GM21825 (cell line): ENCODE measurements at regions not wholly inside any gene's neighbourhood (a gene's known extent, or its start where the extent isn't known, plus 50 kb on each side); places are given as distances from the start of the nearest gene placed in this dataset.
"Not testable (repeated sequence)": the region's sequence is repeated elsewhere in the genome, so short reads cannot be mapped to it uniquely, and the experiment has no call there.

ENCODE experiments used
- ATAC-seq: cut with Tn5 transposase; IDR thresholded peaks from one replicate; pipeline ENCODE4 v1.9.1; 2021; ENCODE audit warnings: mild to moderate bottlenecking, moderate library complexity; ENCODE audit not compliant: unreplicated experiment

DNA sequence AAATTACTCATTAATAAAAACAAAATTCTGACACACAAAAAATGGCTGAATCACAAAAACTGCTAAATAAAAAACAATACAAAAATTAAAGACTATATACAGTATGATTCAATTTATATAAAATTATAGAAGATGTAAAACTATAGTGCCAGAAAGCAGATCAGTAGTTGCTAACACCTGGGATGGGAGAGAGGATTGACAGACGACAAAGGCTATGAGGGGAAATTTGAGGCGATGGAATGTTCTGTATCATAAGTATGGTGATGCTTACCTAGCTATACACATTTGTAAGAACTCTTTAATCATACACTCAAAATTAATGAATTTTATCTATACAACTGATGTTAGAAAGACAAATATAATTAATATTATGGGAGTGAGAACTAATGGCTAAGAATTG is 247.9 kb upstream of the GJE1 start:
- no peak for ATAC-seq

DNA sequence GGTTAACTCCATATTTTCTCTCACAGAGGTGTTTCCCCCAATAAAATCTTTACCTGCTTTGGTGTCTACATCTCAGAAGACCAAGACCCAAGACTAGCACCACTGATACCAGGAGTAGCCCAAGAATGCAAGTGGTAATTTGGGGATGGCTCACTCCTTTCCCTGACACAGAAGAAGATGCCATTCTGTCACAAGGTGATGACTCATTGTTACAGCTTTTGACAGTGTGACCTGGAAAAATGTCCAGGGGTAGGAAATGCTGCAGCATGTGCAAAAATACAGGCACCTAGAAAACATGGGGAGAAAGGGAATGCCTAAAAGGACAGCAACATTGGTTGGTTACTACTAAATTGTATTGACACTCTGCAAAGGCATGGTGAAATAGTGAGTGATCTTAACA is 254.0 kb upstream of the GJE1 start:
- ATAC-seq, result no peak

DNA sequence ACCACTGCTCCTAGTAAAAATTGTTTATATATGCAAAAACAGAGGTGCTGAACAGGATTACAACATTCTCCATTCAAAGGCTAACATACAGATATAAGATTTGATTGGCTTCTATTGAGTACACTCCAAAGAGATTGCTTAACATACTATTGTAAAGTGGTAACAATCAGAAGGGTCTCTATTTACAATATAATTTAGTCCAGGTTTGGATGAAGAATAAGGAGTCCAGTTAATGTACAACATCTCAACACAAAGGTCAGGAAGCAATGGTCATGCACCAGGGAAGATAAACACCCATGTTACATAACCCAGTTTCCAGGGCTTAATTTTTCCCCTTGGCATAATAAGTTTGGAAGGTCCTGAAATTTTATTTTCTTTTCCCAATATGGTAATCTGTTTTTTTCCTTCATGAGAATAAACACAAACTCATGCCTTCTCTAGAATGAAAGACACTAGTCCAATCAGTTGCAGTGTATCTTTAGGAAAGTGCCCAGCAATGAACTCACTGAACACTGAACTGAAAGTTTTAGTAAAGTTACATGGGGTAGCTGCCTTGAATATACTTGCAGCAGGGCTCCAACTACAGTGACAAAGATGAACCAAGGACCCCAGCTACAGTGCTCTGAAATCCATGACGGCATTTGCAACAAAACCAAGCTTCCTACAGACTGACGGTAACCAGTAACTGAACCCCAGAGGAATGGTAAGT is 255.3 kb upstream of the GJE1 start:
- no peak for ATAC-seq

DNA sequence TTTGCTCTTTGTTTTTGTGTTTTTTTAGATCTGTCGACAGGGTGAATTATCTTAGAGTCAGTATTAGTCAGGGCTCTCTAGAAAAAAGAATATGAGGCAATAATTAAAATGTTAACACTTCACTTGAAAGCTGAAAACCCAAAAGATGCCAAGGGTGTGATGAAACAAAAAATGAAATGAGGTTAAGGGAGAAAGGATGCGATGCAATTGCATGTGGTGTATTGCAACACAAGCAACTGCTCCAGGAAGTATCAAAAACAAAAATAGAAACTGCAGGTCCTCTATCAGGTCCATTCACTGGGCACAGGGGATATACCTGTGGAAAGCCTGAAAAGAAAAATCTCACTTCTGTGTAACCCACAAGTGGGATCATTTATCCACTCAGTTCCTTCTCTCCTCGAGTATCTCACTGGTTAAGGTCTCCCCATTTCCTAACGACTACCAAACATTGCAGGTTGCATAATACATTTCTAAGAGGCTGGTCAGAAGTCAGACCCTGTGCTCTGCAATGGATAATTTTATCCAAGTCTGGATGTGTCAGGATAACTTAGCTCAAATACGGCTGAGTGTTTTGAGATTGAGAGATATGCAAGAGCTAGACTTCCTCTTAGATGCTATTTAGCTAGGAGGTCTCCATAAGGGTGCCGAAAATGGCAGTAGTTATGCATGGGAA is 257.7 kb upstream of the GJE1 start:
- ATAC-seq, result no peak

DNA sequence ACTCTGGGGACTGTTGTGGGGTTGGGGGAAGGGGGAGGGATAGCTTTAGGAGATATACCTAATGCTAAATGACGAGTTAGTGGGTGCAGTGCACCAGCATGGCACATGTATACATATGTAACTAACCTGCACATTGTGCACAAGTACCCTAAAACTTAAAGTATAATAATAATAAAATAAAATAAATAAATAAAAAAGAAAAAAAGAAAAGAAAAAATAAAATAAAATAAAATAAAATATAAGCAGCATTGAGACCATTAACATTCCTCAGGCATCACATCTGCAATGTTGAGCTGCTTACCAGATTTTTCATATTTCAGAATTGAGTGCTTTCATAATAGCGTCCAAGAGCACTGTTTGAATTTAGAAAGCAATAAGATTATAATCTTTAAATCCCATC is 263.2 kb upstream of the GJE1 start:
- not testable (repeated sequence) for ATAC-seq

DNA sequence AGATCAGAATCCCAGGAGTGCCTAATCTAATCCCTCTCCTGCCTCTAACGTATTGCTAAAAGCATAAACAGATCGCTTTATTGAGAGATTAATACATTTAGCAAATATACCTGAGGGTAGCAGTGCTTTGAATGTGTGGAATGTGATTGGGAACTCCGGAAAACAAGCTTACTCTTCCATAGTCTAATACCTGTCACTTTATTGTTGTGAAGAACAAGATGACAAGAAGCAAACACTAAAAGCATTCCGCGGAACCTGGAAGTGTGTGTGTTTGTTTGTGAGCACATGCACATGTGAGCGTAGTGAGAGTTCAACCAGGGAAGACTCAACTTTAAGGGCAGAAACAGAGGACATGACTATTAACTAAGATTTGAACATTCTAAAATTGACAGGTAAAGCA is 265.0 kb upstream of the GJE1 start:
- ATAC-seq, result no peak

DNA sequence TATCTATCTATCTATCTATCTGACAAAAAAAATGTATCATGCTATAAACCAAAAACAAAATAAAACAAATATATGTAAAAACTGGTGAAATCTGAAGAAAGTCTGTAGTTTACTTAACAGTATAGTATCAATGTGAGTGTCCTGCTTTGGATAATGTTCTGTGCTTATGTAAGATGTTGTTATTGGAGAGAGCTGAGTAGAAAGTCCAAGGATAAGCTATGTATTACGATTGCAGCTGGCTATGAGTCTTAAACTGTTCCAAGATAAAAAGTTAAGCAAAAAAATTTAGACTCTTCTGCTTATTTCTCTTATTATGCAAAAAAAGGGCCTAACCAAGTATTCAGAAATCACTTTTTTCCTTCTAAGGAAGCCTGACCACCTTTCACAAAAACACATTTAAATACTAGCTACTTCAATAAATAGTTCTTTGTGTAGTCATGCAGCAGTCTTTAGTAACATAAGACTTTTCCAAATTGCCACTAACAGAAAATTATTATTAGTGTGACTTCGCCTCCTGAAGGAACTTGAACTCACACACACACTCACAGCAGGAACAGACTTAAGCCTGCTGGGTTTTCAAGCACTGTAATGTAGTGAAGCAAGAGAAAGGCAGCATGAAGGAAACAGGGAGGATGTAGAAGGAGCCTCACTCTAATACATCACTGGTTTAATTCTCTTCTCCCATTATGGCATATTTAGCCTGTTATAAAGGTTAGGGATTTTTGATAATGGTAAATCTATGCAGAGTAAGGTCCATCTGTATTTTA is 265.8 kb upstream of the GJE1 start:
- ATAC-seq, result no peak

DNA sequence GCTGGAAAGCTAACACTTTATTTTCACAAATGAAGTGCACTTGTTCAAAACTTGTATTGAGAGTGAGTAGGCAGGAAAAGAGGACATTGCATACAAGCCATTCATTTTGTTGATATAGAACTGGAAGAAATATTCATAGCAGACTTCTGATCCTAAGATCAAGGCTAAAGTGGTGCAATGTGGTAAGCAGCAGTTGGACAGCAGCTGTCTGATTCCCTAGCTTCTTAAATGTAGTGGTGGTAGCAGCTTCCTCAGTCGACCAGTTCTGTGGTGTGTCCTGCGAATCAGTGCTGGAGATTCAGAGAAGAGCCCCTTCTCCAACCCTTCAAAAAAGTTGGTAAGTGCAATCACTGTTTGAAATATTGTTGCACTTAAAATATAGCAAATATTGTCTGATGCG is 281.7 kb upstream of the GJE1 start:
- ATAC-seq, result no peak

DNA sequence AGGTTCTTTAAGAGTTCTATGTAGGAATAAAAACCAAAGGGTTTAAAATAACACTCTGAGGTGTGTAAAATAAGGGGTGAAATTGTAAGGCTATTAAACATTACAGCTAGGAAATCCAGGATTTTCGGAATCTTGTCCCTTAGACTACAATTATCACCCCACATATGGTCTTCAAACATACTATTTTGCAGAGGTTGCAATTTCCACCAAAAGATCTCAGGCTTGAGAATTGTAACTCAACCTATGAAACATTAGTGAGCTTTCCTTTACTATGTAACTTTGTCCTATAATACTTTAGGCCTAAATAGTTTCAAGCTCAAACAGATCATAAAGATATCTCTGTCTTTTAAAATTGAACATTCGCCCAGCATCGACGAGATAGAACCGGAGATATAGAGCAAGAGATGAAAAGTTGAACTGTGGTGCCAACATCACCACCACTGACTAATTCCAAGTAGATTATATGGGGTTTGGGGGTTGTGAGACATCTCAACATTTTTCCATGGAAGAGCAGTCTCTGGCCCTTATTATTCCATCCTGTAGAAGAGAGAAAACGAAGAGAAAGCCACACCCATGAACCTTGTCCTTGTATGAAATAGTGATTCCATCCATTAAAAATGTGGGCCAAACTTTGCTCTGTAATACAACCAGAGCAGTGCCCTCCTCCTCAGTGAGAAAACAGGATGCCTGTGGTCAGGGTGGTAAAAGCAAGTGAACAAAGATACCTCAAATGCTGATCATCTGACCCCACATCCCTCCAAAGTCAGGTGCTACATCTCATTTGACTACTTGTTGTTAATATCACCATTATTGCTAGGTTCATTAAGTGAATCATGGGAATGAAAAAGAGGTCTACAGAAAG is 284.5 kb upstream of the GJE1 start:
- ATAC-seq, result no peak

DNA sequence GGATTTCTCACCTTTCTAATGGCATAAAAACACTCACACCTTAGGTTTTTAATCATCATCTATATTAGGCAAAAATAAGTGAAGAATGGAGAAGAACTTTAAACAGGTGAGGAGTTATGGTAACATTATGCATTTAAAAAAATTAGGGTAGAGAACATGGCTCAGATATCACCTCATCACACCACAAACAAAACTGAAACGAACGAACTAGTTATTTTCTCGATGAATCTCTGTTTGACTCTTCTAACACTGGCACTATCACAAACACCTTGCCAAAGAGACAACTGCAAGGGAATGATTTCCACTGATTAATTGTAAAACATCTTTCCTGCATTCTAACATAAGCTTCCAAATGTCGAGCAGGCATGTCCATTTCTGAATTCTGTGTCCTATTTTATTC is 286.1 kb upstream of the GJE1 start:
- ATAC-seq, result no peak

DNA sequence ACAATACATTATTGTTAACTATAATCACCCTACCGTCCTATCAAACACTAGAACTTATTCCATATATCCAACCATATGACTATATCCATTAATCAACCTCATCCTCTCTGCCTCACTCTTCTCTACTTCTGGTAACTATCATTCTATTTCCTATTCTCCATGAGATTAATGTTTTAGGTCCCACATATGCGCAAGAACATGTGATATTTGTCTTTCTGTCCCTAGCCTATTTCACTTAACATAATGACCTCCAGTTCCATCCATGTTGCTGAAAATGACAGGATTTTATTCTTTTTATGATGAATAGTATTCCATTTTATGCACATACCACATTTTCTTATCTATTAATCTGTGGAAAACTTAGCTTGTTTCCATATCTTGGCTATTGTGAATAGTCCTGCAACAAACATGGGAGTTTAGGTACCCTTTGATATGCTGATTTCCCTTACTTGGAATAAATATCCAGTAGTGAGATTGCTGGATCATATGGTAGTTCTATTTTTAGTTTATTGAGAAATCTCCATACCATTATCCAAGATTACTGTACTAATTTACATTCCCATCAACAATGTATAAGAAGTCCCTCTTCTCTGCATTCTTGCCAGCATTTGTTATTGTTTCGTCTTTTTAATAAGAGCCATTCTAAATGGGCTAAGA is 289.4 kb upstream of the GJE1 start:
- ATAC-seq, result no peak

DNA sequence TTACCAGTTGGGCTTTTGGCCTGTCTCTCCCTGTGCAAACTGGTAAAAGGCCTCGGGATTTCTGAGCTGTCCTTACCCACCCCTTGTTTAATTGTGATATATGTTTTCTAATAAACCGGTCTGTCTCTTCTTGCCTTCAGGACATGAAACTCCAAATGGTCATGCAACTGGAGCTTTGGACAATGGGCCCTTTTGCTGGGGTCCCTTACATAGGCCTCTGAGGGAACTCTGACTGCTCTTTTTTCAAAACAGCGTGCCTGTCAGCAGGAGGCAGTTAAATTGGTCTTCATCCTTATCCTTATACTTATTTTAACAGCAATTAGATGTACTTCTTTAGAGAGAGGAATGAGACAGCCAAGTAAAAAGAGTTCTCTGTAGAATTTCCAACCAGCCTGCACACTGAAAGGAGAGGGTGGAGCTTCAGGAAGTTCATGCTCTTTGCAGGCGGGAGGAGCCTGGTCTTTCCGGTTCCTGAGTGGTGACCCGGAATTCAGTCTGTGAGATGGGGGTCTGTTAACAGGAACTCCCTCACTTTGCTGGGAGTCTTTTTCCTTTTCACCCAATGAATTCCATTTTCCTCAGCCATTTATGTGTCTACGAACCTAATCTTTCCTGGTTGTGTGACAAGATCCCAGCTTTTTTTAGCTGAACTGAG is 299.6 kb upstream of the GJE1 start:
- ATAC-seq, result no peak

DNA sequence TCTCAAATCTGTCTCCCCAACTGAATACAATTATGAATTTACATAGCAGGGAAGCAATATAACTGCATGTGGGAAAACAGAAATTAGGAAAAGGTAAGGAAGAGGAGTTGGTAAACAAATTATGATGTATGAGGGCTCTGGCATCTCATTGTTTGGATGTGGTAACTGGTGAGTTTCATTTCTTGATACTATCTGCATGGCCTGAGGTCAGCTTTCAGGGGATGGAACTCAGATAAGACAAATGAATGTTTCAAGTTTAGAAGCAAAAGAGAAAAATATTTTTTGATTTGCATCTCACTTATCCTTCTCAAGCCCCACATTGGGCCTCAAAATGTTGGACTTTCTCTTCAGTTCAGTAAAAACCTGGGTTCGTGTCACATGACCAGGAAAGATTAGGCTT is 302.2 kb upstream of the GJE1 start:
- ATAC-seq, result no peak

DNA sequence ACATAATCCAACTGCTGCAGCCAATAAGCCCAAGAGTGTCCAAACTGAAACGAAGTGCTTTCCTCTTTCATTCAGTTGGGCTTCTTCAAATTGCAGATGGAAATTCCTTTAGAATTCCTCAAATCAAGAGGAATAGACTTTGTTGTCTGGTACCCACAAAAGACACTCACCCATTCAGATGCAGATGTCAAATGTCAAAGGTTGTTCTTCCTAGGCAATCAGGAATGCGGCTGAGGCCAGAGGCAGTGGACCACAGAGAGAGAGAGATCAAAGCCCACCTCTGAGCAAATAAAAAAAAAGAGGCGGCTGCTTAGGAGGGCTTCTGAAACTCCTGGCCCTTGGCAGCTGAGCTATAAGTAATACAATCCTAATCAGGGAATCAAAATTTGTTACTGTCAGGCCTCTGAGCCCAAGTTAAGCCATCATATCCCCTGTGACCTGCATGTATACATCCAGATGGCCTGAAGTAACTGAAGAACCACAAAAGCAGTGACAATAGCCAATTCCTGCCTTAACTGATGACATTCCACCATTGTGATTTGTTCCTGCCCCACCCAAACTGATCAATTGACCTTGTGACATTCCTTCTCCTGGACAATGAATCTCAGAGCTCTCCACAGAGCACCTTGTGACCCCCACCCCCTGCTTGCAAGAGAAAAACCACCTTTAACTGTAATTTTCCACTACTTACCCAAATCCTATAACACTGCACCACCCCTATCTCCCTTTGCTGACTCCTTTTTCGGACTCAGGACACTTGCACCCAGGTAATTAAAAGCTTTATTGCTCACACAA is 303.0 kb upstream of the GJE1 start:
- ATAC-seq, result no peak

DNA sequence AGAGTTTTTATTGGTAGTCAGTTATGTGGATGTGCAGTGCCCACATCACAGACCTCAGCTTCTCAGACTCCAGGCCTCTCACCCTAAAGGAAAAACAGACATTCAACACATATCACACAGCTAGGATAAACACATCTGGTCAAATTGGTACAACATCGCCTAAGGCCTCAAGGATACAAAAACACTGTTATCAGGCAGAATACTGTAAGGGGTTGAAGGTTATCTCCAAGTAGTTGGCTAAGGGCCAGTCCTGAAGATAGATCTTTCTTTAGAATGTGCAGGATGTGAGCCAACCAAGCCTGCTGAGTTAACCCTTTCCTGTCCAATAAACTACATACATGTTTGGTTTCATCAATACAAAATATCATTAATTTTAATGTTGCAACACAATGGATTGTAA is 308.4 kb upstream of the GJE1 start:
- no peak for ATAC-seq

DNA sequence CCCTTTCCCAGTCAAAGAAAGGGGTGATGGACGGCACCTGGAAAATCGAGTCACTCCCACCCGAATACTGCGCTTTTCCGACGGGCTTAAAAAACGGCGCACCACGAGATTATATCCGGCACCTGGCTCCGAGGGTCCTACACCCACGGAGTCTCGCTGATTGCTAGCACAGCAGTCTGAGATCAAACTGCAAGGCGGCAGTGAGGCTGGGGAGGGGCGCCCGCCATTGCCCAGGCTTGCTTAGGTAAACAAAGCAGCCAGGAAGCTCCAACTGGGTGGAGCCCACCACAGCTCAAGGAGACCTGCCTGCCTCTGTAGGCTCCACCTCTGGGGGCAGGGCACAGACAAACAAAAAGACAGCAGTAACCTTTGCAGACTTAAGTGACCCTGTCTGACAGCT is 317.7 kb upstream of the GJE1 start:
- not testable (repeated sequence) for ATAC-seq

DNA sequence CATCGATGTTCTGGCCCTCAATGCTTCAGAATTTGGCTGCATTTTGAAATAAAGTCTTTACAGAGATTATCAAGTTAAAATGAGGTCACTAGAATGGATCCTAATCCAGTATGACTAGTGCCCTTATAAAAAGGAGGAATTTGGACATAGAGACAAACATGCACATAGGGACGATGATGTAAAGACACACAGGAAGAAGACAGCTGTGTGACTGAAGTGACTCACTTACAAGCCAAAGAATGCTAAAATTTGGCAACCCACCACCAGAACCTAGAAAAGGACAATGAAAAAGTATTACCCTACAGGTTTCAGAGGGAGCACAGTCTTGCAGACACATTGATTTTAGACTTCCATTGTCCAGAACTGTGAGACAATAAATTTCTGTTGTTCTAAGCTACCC is 322.8 kb upstream of the GJE1 start:
- ATAC-seq, result no peak

DNA sequence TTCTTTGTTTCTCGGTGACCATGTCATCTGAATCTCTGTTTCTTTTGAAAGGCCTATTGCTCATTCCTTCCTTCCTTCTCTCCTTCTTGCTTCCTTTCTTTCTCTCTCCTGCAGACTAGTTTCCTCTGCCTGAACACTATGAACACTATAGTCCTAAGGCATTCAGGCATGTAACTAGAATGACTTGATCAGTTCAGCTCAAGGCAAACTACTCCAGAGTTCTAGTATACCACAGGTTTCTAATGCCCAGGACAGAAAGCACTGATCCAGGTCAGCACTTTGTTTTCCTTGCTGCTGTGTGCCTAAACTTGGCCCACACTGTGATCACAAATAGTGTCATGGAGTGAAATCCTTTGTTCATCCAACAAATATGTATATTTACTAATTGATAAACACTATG is 324.1 kb upstream of the GJE1 start:
- ATAC-seq, result no peak

DNA sequence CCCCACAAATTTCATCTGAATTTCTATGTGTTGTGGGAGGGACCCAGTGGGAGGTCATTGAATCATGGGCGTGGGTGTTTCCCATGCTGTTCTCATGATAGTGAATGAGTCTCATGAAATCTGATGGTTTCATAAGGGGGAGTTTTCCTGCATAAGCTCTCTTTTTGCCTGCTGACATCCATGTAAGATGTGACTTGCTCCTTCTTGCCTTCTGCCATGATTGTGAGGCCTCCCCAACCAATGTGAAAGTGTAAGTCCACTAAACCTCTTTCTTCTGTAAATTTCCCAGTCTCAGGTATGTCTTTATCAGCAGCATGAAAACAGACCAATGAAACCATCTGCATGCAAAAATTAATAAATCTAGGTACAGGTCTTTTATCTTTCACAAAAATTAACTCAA is 331.8 kb upstream of the GJE1 start:
- ATAC-seq, result not testable (repeated sequence)
